Posterior vena cava (tissue), 2 donors: ENCODE measurements at regions not wholly inside any gene's neighbourhood (a gene's known extent, or its start where the extent isn't known, plus 50 kb on each side); places are given as distances from the start of the nearest gene placed in this dataset.

Experiments
- DNase-seq: peaks from one replicate; pipeline ENCODE4 v3.0.0-alpha.2; 2020; ENCODE audit warnings: low spot score
- intact Hi-C, 2 donors: fragments of 100-400 bp; cut with DNase I; formaldehyde crosslinking; loops; one replicate each; pipeline versions ENCODE4 v1.14.1 to v1.14.2; 2022 to 2023
- donor health status: DM: yes; HTN: yes; CAD: no.
- donor health status: DM: yes; HTN: yes; CAD: no.

DNA sequence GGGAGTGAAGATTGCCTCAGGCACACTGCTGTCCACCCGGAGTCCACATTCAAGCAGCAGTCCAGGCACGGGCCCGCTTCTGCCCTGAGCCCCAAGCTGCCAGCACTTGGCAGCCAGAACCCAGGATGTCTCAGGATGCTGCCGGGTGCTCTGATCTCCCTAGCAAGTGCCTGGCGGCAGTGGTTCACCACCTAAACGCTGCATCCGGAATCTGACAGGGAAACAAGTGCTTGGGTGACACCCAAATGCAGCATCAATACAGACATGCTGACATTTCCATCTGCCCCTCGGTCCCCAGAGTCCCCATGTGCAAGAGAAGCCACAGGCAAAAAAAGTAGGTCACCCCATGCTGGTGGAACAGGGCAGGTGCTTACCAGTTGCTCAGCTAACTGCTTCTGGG, 197.1 kb upstream of the RPL38 start:
- DNase-seq, result no peak
- intact Hi-C loops, result no loop called here

GRCh38 chr17:74008196-74008595, 195.3 kb upstream of the RPL38 start:
- DNase-seq, result no peak
- intact Hi-C loops, result no loop called here

GRCh38 chr17:74009056-74009625, 194.3 kb upstream of the RPL38 start:
- intact Hi-C loops, result no loop called here
- no peak for DNase-seq

DNA sequence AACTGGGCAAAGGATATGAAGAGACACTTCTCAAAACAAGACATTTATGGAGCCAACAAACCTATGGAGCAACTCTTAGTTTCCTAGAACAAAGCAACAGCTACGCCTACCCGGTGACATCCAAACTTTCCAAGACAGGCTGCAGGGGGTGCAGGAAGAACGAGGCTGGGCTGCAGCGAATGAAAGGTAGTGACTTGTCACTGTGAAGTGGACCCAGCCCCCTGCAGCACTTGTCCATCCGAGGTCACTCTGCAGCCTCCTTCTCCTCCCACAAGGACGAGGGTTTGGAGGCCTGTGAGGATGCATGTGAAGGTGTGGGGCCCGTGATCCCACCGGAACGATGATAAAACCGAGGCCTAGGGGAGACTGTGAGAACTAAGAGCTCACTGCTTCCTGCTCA, 192.6 kb upstream of the RPL38 start:
- DNase-seq, result no peak
- intact Hi-C loops, result no loop called here

GRCh38 chr17:74011966-74012365, 191.5 kb upstream of the RPL38 start:
- intact Hi-C loops, result no loop called here
- no peak for DNase-seq

GRCh38 chr17:74012465-74012864, 191.0 kb upstream of the RPL38 start:
- intact Hi-C loops, result no loop called here
- no peak for DNase-seq

DNA sequence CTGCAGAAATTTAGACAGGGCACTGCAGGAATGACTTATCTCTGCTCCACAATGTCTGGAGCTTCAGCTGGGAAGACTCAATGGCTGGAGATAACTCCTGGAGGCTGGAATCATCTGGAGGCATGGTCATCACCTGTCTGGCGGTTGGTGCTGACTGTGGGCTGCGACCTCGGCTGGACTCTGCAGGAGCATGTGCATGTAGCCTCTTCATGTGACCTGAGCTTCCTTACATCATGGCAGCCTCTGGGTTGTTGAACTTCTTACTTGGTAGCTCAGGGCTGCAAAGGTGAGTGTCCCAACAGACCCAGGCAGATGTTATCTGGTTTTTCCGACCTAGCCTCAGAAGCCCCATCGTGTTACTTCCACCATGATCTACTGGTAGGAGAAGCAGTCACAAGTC, 188.2 kb upstream of the RPL38 start:
- intact Hi-C loops, result no loop called here
- DNase-seq, result no peak

GRCh38 chr17:74015990-74016389, 187.5 kb upstream of the RPL38 start:
- DNase-seq, result no peak
- intact Hi-C loops, result no loop called here

DNA sequence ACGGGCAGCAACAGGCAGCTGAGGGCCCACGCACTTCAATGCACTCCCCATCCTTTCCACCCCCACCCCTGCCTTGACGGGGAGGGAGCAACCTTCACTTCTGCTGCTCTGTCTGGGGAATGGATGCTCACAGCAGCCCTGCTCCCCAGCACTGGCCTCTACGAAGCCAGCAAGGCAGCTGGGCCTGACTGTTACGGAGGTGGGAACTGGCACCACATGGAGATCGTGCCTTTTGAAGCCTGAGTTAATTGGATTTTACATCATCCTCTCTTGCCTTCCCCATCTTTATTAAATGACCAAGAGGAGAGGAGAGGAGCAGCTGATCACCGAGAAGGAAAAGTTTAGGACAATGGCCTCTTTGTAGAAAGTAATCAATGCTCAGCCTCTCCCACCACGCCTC, 187.0 kb upstream of the RPL38 start:
- intact Hi-C loops, result no loop called here
- no peak for DNase-seq

DNA sequence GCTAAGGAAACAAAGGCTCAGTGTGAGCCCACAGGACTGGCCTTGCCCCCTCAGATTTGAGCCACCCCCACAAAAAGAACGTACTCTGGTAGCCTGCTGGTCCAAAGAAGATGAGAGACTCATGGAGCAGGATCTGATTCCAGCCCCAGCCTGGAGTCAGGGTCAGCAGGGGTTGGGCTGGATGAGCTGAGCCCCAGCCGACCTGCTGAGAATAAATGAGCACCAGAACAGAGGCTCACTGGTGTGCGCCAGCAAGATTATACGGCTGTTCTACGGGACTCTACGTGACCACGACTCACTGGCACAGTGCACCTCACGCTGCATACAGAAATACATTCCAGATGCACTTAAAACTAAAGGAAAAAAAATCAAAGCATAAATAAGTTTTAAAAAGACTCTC, 186.0 kb upstream of the RPL38 start:
- no peak for DNase-seq
- intact Hi-C loops, result no loop called here

GRCh38 chr17:74018115-74018514, 185.4 kb upstream of the RPL38 start:
- DNase-seq, result no peak
- intact Hi-C loops, result no loop called here

DNA sequence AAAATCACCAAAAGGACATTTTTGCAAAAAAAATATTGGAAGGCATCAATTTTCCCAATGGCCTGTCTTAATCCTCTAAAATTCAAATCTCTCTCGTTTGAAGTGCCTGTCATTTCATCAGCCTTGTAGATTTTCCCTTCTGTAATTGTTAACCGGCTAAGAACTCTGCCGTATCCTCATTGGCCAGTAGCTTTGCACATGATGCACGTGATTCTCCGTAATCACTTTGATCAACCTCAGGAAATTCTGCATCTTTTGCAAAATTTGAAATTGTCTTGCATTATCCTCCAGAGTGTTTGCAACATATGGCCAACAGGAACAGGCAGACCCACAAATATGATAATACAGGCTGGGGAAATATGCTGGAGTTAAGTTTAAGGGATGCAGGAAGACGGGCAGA, 184.2 kb upstream of the RPL38 start:
- DNase-seq, result no peak
- intact Hi-C loops, result no loop called here

- no peak for DNase-seq
- intact Hi-C loops, result no loop called here
Observed at GRCh38 chr17:74019860-74020259, 183.6 kb upstream of the RPL38 start.

DNA sequence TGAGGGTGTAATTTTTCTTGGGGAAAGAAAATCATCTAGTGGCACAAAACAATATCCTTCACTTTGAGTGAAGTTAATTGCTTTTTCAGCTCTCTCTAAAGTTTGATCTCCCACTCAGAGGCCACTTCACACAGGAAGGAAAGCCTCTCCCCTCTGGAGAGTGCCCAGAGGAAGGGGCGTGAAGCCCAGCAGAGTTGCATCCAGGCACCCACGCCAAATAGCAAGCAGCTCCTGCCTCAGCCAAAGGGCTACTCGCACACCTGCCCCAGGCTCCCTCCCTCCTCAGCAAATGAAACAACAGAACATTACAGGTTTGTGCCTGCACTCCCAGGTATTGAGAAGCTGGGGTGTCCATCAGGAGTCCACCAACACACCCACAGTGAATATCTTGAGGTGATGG, 183.0 kb upstream of the RPL38 start:
- no peak for DNase-seq
- intact Hi-C loops, result no loop called here

- DNase-seq, result no peak
- intact Hi-C loops, result no loop called here
Observed at GRCh38 chr17:74024871-74025531, 178.5 kb upstream of the RPL38 start.

DNA sequence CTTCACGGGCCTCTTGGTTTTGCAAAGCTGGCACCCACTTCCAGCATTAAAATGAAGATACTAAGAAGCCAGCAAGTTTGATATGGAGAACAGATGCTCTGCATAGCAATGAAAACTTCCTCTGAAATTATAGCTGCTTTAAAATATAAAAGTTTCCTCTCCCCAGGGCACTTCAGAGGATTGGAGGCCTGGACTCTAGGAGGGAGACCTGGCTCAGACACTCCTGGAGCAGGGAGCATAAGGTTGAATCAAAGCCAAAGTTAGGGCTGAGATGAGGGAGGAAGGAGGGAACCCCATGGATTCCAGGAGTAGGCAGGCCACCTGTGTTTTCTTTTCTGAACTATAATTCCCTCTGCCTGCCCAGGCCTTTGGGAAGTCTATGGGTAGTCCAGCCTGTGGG, 176.0 kb upstream of the RPL38 start:
- DNase-seq, result no peak
- intact Hi-C loops, result no loop called here

GRCh38 chr17:74028354-74029116, 174.9 kb upstream of the RPL38 start:
- intact Hi-C loops, result no loop called here
- no peak for DNase-seq

- DNase-seq, result no peak
- intact Hi-C loops, result no loop called here
Observed at GRCh38 chr17:74031316-74032090, 172.0 kb upstream of the RPL38 start.

DNA sequence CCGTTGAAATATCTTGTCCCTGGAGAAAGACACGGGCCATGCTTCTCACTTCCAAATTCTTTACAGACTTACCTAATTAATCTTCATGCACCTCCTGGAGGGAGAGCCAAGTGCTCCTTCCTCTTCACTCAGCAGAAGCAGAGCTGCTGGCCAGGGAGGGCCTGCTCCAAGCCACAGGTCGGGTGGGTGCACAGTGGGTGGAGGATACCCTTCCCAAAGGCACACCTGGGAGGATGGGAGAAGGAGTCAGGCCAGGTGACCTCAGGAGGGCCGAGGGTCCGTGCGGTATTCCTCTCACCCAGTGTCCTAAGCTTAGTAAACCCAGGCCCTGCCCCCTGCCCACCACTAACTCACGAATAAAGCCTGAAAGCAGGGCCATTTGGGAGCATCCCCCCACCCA, 171.3 kb upstream of the RPL38 start:
- DNase-seq, result no peak
- intact Hi-C loops, result no loop called here

- intact Hi-C loops, result no loop called here
- no peak for DNase-seq
Observed at GRCh38 chr17:74037320-74037719, 166.2 kb upstream of the RPL38 start.
